ENCODE measurements at regions not wholly inside any gene's neighbourhood (a gene's known extent, or its start where the extent isn't known, plus 50 kb on each side); places are given as distances from the start of the nearest gene placed in this dataset.
"Not testable (repeated sequence)": the region's sequence is repeated elsewhere in the genome, so short reads cannot be mapped to it uniquely, and the experiment has no call there.

DNA sequence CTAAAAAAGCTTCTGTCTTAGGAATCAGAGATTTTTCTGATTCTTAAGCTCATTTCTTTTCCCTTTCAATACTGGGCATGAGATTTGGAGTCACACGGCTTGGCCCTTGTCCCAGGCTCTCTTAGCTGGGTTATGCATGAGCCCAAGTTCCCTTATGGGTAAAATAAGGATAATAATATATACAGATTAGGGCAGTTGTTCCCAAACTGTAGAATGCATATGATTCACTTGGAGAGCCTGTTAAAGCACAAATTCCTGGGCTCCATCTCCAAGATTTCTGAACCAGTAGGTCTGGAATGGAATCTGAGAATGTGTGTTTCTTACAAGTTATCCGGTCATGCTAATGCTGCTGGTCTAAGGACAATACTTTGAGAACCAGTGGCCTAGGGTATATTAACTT, 154.0 kb downstream of the REEP3 start:
- no peak for DNase-seq (ENCODE audit: low read depth)
- TF ChIP-seq, protein P1, sequence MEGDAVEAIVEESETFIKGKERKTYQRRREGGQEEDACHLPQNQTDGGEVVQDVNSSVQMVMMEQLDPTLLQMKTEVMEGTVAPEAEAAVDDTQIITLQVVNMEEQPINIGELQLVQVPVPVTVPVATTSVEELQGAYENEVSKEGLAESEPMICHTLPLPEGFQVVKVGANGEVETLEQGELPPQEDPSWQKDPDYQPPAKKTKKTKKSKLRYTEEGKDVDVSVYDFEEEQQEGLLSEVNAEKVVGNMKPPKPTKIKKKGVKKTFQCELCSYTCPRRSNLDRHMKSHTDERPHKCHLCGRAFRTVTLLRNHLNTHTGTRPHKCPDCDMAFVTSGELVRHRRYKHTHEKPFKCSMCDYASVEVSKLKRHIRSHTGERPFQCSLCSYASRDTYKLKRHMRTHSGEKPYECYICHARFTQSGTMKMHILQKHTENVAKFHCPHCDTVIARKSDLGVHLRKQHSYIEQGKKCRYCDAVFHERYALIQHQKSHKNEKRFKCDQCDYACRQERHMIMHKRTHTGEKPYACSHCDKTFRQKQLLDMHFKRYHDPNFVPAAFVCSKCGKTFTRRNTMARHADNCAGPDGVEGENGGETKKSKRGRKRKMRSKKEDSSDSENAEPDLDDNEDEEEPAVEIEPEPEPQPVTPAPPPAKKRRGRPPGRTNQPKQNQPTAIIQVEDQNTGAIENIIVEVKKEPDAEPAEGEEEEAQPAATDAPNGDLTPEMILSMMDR (IDR thresholded peaks at IDR 0.05; ENCODE audit: low read depth, low read length, missing control alignments): no peak
- no peak overlapping the region for H3K4me3 ChIP-seq (ENCODE audit: low read depth, low read length)

GRCh38 chr10:63677001-63677400, 155.8 kb downstream of the REEP3 start:
- TF ChIP-seq, protein P1 (IDR thresholded peaks at IDR 0.05; ENCODE audit: low read depth, low read length, missing control alignments): no peak
- DNase-seq (ENCODE audit: low read depth): no peak
- no peak overlapping the region for H3K4me3 ChIP-seq (ENCODE audit: low read depth, low read length)

- H3K4me3 ChIP-seq (ENCODE audit: low read depth, low read length); DNase-seq (ENCODE audit: low read depth): not testable (repeated sequence)
Measured at GRCh38 chr10:63680545-63680944, 159.3 kb downstream of the REEP3 start.

- DNase-seq (ENCODE audit: low read depth): no peak
- TF ChIP-seq, protein P1 (IDR thresholded peaks at IDR 0.05; ENCODE audit: low read depth, low read length, missing control alignments): no peak
- no peak overlapping the region for H3K4me3 ChIP-seq (ENCODE audit: low read depth, low read length)
Measured at GRCh38 chr10:63681993-63682697, 160.9 kb downstream of the REEP3 start.

- not testable (repeated sequence) for DNase-seq (ENCODE audit: low read depth); H3K4me3 ChIP-seq (ENCODE audit: low read depth, low read length)
Measured at GRCh38 chr10:63682698-63683052, 161.5 kb downstream of the REEP3 start.

- no peak overlapping the region for H3K4me3 ChIP-seq (ENCODE audit: low read depth, low read length)
- DNase-seq (ENCODE audit: low read depth): no peak
- TF ChIP-seq, protein P1 (IDR thresholded peaks at IDR 0.05; ENCODE audit: low read depth, low read length, missing control alignments): no peak
Measured at GRCh38 chr10:63683223-63683622, 162.0 kb downstream of the REEP3 start.

DNA sequence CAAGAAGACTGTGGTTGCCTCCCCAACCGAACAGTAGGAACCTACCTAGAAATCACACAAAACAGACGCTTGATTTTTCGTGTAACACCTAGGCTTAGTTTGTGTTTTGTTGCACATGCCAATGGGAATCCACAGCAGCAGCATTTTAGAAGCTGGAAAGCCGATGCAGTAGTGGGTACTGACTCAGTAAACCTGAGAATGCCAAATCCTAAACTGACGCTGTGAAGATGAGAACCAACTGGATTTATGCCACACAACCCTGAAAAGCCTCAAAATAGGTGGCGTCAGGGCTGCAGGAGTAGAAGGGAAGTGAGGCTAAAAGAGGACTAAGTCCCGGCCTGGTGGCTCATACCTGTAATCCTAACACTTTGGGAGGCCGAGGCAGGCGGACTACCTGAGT, 162.5 kb downstream of the REEP3 start:
- TF ChIP-seq, protein P1 (IDR thresholded peaks at IDR 0.05; ENCODE audit: low read depth, low read length, missing control alignments): no peak
- no peak for DNase-seq (ENCODE audit: low read depth)
- H3K4me3 ChIP-seq (ENCODE audit: low read depth, low read length): no peak overlapping the region

DNA sequence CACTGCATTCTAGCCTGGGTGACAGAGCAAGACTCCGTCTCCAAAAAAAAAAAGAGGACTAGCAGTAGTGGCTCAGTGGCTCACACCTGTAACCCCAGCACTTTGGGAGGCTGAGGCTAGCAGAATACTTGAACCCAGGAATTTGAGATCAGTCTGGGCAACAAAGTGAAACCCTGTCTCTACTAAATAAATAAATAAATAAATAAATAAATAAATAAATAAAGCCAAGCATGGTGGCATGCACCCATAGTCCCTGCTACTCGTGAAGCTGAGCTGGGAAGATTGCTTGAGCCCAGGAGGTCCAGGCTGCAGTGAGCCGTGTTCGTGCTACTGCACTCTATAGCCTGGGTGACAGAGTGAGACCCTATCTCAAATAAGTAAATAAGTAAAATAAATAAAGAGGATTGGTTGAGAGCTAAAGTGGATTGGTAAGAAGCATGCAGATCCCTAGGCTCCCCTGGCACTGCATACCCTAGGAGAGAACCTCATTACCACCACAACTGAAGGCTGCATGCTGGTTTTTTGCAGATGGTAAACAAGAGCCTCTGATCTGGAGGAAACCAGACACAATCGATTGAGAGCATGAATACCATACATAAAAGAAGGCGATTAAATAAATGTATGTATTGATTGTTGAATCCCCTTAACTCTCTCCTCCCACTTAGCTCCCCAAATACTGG, 163.2 kb downstream of the REEP3 start:
- TF ChIP-seq, protein P1 (IDR thresholded peaks at IDR 0.05; ENCODE audit: low read depth, low read length, missing control alignments): no peak
- DNase-seq (ENCODE audit: low read depth): no peak
- H3K4me3 ChIP-seq (ENCODE audit: low read depth, low read length): no peak overlapping the region

Data from GM12864 (cell line).